BJ (cell line): ENCODE measurements at regions not wholly inside any gene's neighbourhood (a gene's known extent, or its start where the extent isn't known, plus 50 kb on each side); places are given as distances from the start of the nearest gene placed in this dataset.
"Not testable (repeated sequence)": the region's sequence is repeated elsewhere in the genome, so short reads cannot be mapped to it uniquely, and the experiment has no call there.

ENCODE experiments used
- CTCF ChIA-PET: fragments of 350-600 bp; formaldehyde crosslinking; extraction: SDS; loops from one replicate; lab custom pipeline; 2021; ENCODE audit warnings: antibody characterized with exemption, inconsistent platforms; lab: Yijun Ruan, JAX
- POLR2A ChIA-PET: fragments of 300-600 bp; sonication (Branson Sonifier 250); formaldehyde crosslinking; extraction: SDS; loops from one replicate; lab custom pipeline; 2021; ENCODE audit warnings: antibody characterized with exemption; lab: Charles Lee
- DNase-seq: peaks from one replicate; pipeline ENCODE4 v3.0.0-alpha.2; 2011; ENCODE audit warnings: low read depth
- H3K27me3 ChIP-seq: 2 replicates; pipeline ENCODE4 v1.6.0; 2011; ENCODE audit warnings: low read length; ENCODE audit not compliant: control insufficient read depth, insufficient read depth
- H3K36me3 ChIP-seq: 2 replicates; pipeline ENCODE4 v1.5.1; 2011; ENCODE audit warnings: low read length; ENCODE audit not compliant: control insufficient read depth, insufficient read depth
- H3K4me3 ChIP-seq: 2 replicates; pipeline ENCODE4 v1.5.1; 2011; ENCODE audit warnings: low read depth, mild to moderate bottlenecking, control low read depth, low read length
- CTCF ChIP-seq: IDR thresholded peaks from 2 replicates; pipeline ENCODE4 v1.5.1; 2011; ENCODE audit warnings: low read depth, mild to moderate bottlenecking, control low read depth, inconsistent platforms, low read length, moderate library complexity; ENCODE audit not compliant: insufficient read depth

DNA sequence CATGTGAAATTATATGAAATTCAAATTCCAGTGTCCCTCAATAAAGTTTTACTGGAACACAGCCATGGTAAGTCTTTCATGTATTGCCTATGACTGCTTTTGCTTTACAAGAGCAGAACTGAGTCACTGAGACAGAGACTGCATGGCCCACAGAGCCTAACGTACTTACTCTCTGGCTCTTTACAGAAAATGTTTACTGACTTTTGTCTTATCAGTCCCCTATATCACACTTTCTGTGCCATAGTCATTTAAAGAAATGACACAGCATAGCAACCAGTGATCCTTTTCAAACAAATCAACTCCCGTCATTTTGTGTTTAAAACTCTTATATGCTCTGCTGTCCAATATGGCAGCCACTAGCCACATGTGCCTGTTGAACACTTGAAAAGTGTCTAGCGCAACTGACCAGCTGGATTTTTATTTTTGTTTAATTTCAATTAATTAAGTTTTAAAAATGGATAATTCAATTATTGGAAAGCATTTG lies 129.7 kb upstream of the CDIN1 start:
- H3K4me3 ChIP-seq = no peak overlapping the region
- H3K27me3 ChIP-seq = no peaks in the 10 kb centered on the region; the same call in 1 of the 2 replicates
- ChIA-PET POLR2A (no interaction called here), CTCF (interaction anchor here (1.0 kb wide), 1 partner anchor 17 kb away, joined by 3 read pairs; no protein-coding TSS in a partner anchor)
- DNase-seq = no peak
- TF ChIP-seq CTCF = no peak
- no peaks in the 10 kb centered on the region for H3K36me3 ChIP-seq

GRCh38 chr15:36454244-36454643 lies 125.2 kb upstream of the CDIN1 start:
- H3K4me3 ChIP-seq, H3K27me3 ChIP-seq, DNase-seq, H3K36me3 ChIP-seq, POLR2A ChIA-PET: not testable (repeated sequence)
- CTCF ChIA-PET = interaction anchor here (0.6 kb wide), 1 partner anchor 47 kb away, joined by 3 read pairs; no protein-coding TSS in a partner anchor

GRCh38 chr15:36458411-36458810 lies 121.0 kb upstream of the CDIN1 start:
- no peak for TF ChIP-seq CTCF
- H3K27me3 ChIP-seq = no peaks in the 10 kb centered on the region
- no peak for DNase-seq
- H3K4me3 ChIP-seq = no peak overlapping the region
- CTCF ChIA-PET = interaction anchor here (1.2 to 1.4 kb wide), 2 partner anchors 10 to 13 kb away, joined by 3 read pairs; no protein-coding TSS in a partner anchor
- no peaks in the 10 kb centered on the region for H3K36me3 ChIP-seq
- POLR2A ChIA-PET = no interaction called here

- no peak for DNase-seq
- H3K36me3 ChIP-seq = no peaks in the 10 kb centered on the region
- H3K4me3 ChIP-seq = no peak overlapping the region
- H3K27me3 ChIP-seq = no peaks in the 10 kb centered on the region
- ChIA-PET CTCF (no interaction called here), POLR2A (no interaction called here)
- TF ChIP-seq CTCF = no peak
Observed at GRCh38 chr15:36465304-36465703, 114.1 kb upstream of the CDIN1 start.

DNA sequence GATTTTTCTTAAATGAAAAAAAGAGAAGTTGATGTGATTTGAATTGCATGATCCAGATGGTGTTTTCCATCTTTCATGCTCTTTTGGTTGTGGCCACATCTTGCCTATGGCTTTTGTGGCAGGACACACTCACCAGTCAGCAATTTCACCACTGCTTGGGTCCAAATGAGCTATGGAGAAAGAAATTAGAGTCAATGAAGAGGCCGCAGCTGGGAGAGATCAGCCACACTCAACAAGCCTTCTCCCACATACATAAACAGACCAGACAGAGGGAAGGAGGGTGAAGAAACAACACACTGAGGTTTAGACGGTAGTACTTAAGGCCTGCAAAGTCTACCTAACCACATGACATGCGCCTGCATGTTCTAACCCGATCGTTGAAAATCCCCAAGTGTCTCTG lies 110.7 kb upstream of the CDIN1 start:
- Histone ChIP-seq H3K36me3 (no peaks in the 10 kb centered on the region), H3K27me3 (no peaks in the 10 kb centered on the region), H3K4me3 (no peak overlapping the region)
- POLR2A ChIA-PET = no interaction called here
- DNase-seq = peak; percentile 81
- TF ChIP-seq CTCF = no peak
- CTCF ChIA-PET = interaction anchor here (0.7 kb wide), 1 partner anchor 311 kb away, joined by 3 read pairs; no protein-coding TSS in a partner anchor
